ENCODE measurements at regions not wholly inside any gene's neighbourhood (a gene's known extent, or its start where the extent isn't known, plus 50 kb on each side); places are given as distances from the start of the nearest gene placed in this dataset.
"Not testable (repeated sequence)": the region's sequence is repeated elsewhere in the genome, so short reads cannot be mapped to it uniquely, and the experiment has no call there.

GRCh38 chr20:29411458-29411820 is 1846.0 kb upstream of the DEFB115 start:
- DNase-seq (ENCODE audit: low read depth in 2 of 2, low spot score in 1 of 2), result not testable (repeated sequence)

GRCh38 chr20:29419378-29419777 is 1838.1 kb upstream of the DEFB115 start:
- DNase-seq (ENCODE audit: low read depth in 2 of 2, low spot score in 1 of 2), result no peak

- DNase-seq (ENCODE audit: low read depth in 2 of 2, low spot score in 1 of 2), result no peak
These were observed 1830.0 kb upstream of the DEFB115 start for GRCh38 chr20:29427201-29428060.

GRCh38 chr20:29430531-29430930 is 1826.9 kb upstream of the DEFB115 start:
- no peak for DNase-seq (ENCODE audit: low read depth in 2 of 2, low spot score in 1 of 2)

GRCh38 chr20:29440721-29441120 is 1816.7 kb upstream of the DEFB115 start:
- DNase-seq (ENCODE audit: low read depth in 2 of 2, low spot score in 1 of 2), result not testable (repeated sequence)

GRCh38 chr20:29443206-29443781 is 1814.2 kb upstream of the DEFB115 start:
- DNase-seq (ENCODE audit: low read depth in 2 of 2, low spot score in 1 of 2), result not testable (repeated sequence)

GRCh38 chr20:29443819-29444218 is 1813.6 kb upstream of the DEFB115 start:
- DNase-seq (ENCODE audit: low read depth in 2 of 2, low spot score in 1 of 2), result no peak

- DNase-seq (ENCODE audit: low read depth in 2 of 2, low spot score in 1 of 2), result peak in 1 of 2 donors; percentile 17
These were observed 1812.2 kb upstream of the DEFB115 start for GRCh38 chr20:29445050-29445907.

- not testable (repeated sequence) for DNase-seq (ENCODE audit: low read depth in 2 of 2, low spot score in 1 of 2)
These were observed 1809.7 kb upstream of the DEFB115 start for GRCh38 chr20:29447517-29448484.

GRCh38 chr20:29448806-29449470 is 1808.5 kb upstream of the DEFB115 start:
- DNase-seq (ENCODE audit: low read depth in 2 of 2, low spot score in 1 of 2), result no peak

- DNase-seq (ENCODE audit: low read depth in 2 of 2, low spot score in 1 of 2), result no peak
These were observed 1805.3 kb upstream of the DEFB115 start for GRCh38 chr20:29452186-29452585.

GRCh38 chr20:29456987-29457693 is 1800.3 kb upstream of the DEFB115 start:
- not testable (repeated sequence) for DNase-seq (ENCODE audit: low read depth in 2 of 2, low spot score in 1 of 2)

GRCh38 chr20:29472606-29473005 is 1784.9 kb upstream of the DEFB115 start:
- no peak for DNase-seq (ENCODE audit: low read depth in 2 of 2, low spot score in 1 of 2)

- DNase-seq (ENCODE audit: low read depth in 2 of 2, low spot score in 1 of 2), result not testable (repeated sequence)
These were observed 1764.6 kb upstream of the DEFB115 start for GRCh38 chr20:29492840-29493239.

GRCh38 chr20:29496767-29497166 is 1760.7 kb upstream of the DEFB115 start:
- not testable (repeated sequence) for DNase-seq (ENCODE audit: low read depth in 2 of 2, low spot score in 1 of 2)

- peak in 1 of 2 donors; percentile 17 for DNase-seq (ENCODE audit: low read depth in 2 of 2, low spot score in 1 of 2)
These were observed 1760.2 kb upstream of the DEFB115 start for GRCh38 chr20:29497261-29497671.

- DNase-seq (ENCODE audit: low read depth in 2 of 2, low spot score in 1 of 2), result not testable (repeated sequence)
These were observed 1759.8 kb upstream of the DEFB115 start for GRCh38 chr20:29497684-29498083.

GRCh38 chr20:29500738-29501137 is 1756.7 kb upstream of the DEFB115 start:
- DNase-seq (ENCODE audit: low read depth in 2 of 2, low spot score in 1 of 2), result not testable (repeated sequence)

- not testable (repeated sequence) for DNase-seq (ENCODE audit: low read depth in 2 of 2, low spot score in 1 of 2)
These were observed 1742.8 kb upstream of the DEFB115 start for GRCh38 chr20:29514634-29515033.

Data from stimulated activated CD8-positive, alpha-beta memory T cell treated with anti-CD3 and anti-CD28 coated beads, Interleukin-4, amount 100 ng/mL, for 1 hour (primary cell).